ENCODE measurements at regions not wholly inside any gene's neighbourhood (a gene's known extent, or its start where the extent isn't known, plus 50 kb on each side); places are given as distances from the start of the nearest gene placed in this dataset.

GRCh38 chr4:129264008-129264657 lies 168.2 kb downstream of the C4orf33 start:
- Histone ChIP-seq H4K20me1 (ENCODE audit: control insufficient read depth, insufficient read depth, low read length, poor library complexity, severe bottlenecking) (no peaks in the 10 kb centered on the region), H3K27ac (ENCODE audit: low read length in 2 of 2) (no peak overlapping the region), H3K4me3 (ENCODE audit: control extremely low read depth in 1 of 5, extremely low read depth in 1 of 5, insufficient read depth in 1 of 5, low read depth in 2 of 5, low read length in 4 of 5) (no peak overlapping the region), H3K4me1 (ENCODE audit: control insufficient read depth in 2 of 2, insufficient read depth in 2 of 2, low read length in 2 of 2) (no peaks in the 10 kb centered on the region), H3K9me3 (ENCODE audit: control extremely low read depth in 1 of 3, control insufficient read depth in 2 of 3, insufficient read depth in 1 of 3, low read length in 2 of 3) (no peaks in the 10 kb centered on the region), H3K9ac (ENCODE audit: low read length) (no peak overlapping the region), H3K79me2 (ENCODE audit: control insufficient read depth, insufficient read depth, low read length) (no peaks in the 10 kb centered on the region), H3K36me3 (replicated peaks in 1 of 2; ENCODE audit: control extremely low read depth in 1 of 2, control insufficient read depth in 1 of 2, extremely low read depth in 1 of 2, insufficient read depth in 2 of 2, low read length in 1 of 2) (no peaks in the 10 kb centered on the region), H2AFZ (ENCODE audit: insufficient read depth, low read depth, low read length, poor library complexity, severe bottlenecking) (peak overlapping the region; percentile 29), H3K27me3 (replicated peaks in 1 of 4; ENCODE audit: control extremely low read depth in 1 of 4, control insufficient read depth in 3 of 4, insufficient read depth in 4 of 4, low read length in 3 of 4) (no peaks in the 10 kb centered on the region), H3K4me2 (replicated peaks; ENCODE audit: low read depth, low read length, poor library complexity, severe bottlenecking) (no peak overlapping the region)
- ChIA-PET POLR2A (no interaction called here), CTCF (no interaction called here)
- no peak for TF ChIP-seq CTCF (IDR thresholded peaks at IDR 0.05)
- TF ChIP-seq EZH2 (IDR thresholded peaks at IDR 0.05; ENCODE audit: borderline replicate concordance, insufficient read depth, low read depth, low read length, poor library complexity, severe bottlenecking) = no peak
- Mint-ChIP-seq H3K4me1 (peaks cover 9% of the 10 kb centered on the region), H3K27me3 (no peaks in the 10 kb centered on the region), H3K4me3 (no peak overlapping the region), H3K9me3 (ENCODE audit: insufficient read depth) (no peaks in the 10 kb centered on the region), H3K27ac (no peak overlapping the region)
- WGBS (ENCODE audit: insufficient coverage) = 100% methylated on average over 1 of the region's 1 CpG
- DNase-seq (no peak), ATAC-seq (ENCODE audit: low read depth) (no peak)
- intact Hi-C loops (cut with micrococcal nuclease) = no loop called here

GRCh38 chr4:129278868-129279267 lies 182.9 kb downstream of the C4orf33 start:
- H2AFZ ChIP-seq (ENCODE audit: insufficient read depth, low read depth, low read length, poor library complexity, severe bottlenecking) = no peak overlapping the region
- ATAC-seq (ENCODE audit: low read depth) = no peak
- H3K4me3 ChIP-seq (ENCODE audit: control extremely low read depth in 1 of 5, extremely low read depth in 1 of 5, insufficient read depth in 1 of 5, low read depth in 2 of 5, low read length in 4 of 5) = no peak overlapping the region
- no peaks in the 10 kb centered on the region for H3K4me1 ChIP-seq (ENCODE audit: control insufficient read depth in 2 of 2, insufficient read depth in 2 of 2, low read length in 2 of 2)
- no peak overlapping the region for H3K4me2 ChIP-seq (replicated peaks; ENCODE audit: low read depth, low read length, poor library complexity, severe bottlenecking)
- H4K20me1 ChIP-seq (ENCODE audit: control insufficient read depth, insufficient read depth, low read length, poor library complexity, severe bottlenecking) = no peaks in the 10 kb centered on the region
- Mint-ChIP-seq H3K4me1 (no peaks in the 10 kb centered on the region), H3K27ac (no peak overlapping the region), H3K4me3 (no peak overlapping the region), H3K27me3 (no peaks in the 10 kb centered on the region), H3K9me3 (ENCODE audit: insufficient read depth) (no peaks in the 10 kb centered on the region)
- H3K9me3 ChIP-seq (ENCODE audit: control extremely low read depth in 1 of 3, control insufficient read depth in 2 of 3, insufficient read depth in 1 of 3, low read length in 2 of 3) = no peaks in the 10 kb centered on the region
- ChIA-PET CTCF (no interaction called here), POLR2A (no interaction called here)
- no peak overlapping the region for H3K27ac ChIP-seq (ENCODE audit: low read length in 2 of 2)
- no peak overlapping the region for H3K9ac ChIP-seq (ENCODE audit: low read length)
- H3K36me3 ChIP-seq (replicated peaks in 1 of 2; ENCODE audit: control extremely low read depth in 1 of 2, control insufficient read depth in 1 of 2, extremely low read depth in 1 of 2, insufficient read depth in 2 of 2, low read length in 1 of 2) = no peaks in the 10 kb centered on the region
- DNase-seq = no peak
- no peaks in the 10 kb centered on the region for H3K27me3 ChIP-seq (replicated peaks in 1 of 4; ENCODE audit: control extremely low read depth in 1 of 4, control insufficient read depth in 3 of 4, insufficient read depth in 4 of 4, low read length in 3 of 4)
- 100% methylated on average over 1 of the region's 1 CpG for WGBS (ENCODE audit: insufficient coverage)
- intact Hi-C loops (cut with micrococcal nuclease) = no loop called here
- H3K79me2 ChIP-seq (ENCODE audit: control insufficient read depth, insufficient read depth, low read length) = no peaks in the 10 kb centered on the region
- TF ChIP-seq EZH2 (IDR thresholded peaks at IDR 0.05; ENCODE audit: borderline replicate concordance, insufficient read depth, low read depth, low read length, poor library complexity, severe bottlenecking) = no peak
- no peak for TF ChIP-seq CTCF (IDR thresholded peaks at IDR 0.05)

Data from B cell (primary cell).